HG03103 (cell line): ENCODE measurements at regions not wholly inside any gene's neighbourhood (a gene's known extent, or its start where the extent isn't known, plus 50 kb on each side); places are given as distances from the start of the nearest gene placed in this dataset.
A peak's percentile ranks its signal among the peaks of the same experiment; 100 is the strongest.
"Not testable (repeated sequence)": the region's sequence is repeated elsewhere in the genome, so short reads cannot be mapped to it uniquely, and the experiment has no call there.

Experiments used
- ATAC-seq: cut with Tn5 transposase; IDR thresholded peaks from one replicate; pipeline ENCODE4 v1.9.1; 2021; ENCODE audit warnings: low read depth; ENCODE audit not compliant: unreplicated experiment

- no peak for ATAC-seq
Observed at GRCh38 chr1:189786761-189787160, 690.9 kb downstream of the BRINP3 start.

GRCh38 chr1:189787201-189787600, 690.5 kb downstream of the BRINP3 start:
- ATAC-seq: no peak

DNA sequence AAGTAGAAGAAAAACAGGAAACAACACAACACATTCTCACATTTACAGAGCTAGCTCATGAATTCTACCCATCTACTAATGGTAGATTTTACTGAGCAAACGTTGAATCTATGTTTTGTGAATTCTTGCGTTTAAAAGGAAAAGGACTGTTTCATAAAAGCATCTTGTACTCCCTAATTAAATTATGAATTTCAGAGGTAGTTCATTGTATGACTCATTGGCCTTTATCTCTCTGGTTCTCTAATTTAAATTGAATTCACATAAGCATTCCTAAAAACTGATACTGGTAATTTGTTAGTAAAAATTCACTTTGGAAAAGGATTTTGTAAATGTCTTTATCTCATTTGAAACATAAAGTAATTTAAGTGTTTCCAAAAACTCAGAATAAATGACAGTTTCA, 687.3 kb downstream of the BRINP3 start:
- ATAC-seq: no peak

GRCh38 chr1:189803364-189803763, 674.3 kb downstream of the BRINP3 start:
- no peak for ATAC-seq

DNA sequence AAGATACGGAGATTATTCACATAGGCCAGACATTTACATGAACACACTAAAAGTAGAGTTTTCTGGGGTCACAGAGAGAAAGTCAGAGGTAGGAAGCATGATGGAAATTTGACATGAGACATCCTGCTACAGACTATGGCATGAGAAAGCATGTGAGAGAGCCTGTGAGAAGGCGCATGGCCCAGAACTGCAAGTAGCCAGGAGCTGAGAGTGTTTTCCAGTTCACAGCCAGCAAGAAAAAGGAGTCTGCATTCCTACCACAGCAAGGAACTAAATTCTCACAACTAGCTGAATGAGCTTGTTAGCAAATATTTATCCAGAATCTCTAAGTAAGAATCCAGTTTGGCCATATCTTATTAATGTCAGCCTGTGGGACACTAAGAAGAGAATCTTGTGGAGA, 673.3 kb downstream of the BRINP3 start:
- ATAC-seq: no peak

DNA sequence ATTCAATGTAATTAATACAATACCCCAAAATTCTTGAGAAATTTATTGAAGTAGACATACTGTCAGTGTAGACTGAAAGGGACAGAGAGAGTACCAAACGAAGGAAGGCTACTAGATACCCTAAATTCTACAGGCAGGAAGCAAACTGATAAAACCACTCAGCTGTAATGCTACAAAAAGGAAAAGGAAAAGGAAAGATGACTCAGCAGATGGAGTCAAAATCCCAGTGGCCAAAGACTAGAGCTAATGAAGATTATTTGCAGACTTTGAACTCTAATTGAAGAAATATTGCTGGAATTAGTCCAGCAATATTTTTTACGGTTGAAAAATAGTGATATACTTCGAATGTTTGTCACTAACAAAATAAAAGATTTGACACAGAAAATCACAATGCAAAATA, 671.9 kb downstream of the BRINP3 start:
- ATAC-seq: no peak

- not testable (repeated sequence) for ATAC-seq
Observed at GRCh38 chr1:189810639-189811038, 667.0 kb downstream of the BRINP3 start.

- no peak for ATAC-seq
Observed at GRCh38 chr1:189811960-189812359, 665.7 kb downstream of the BRINP3 start.

DNA sequence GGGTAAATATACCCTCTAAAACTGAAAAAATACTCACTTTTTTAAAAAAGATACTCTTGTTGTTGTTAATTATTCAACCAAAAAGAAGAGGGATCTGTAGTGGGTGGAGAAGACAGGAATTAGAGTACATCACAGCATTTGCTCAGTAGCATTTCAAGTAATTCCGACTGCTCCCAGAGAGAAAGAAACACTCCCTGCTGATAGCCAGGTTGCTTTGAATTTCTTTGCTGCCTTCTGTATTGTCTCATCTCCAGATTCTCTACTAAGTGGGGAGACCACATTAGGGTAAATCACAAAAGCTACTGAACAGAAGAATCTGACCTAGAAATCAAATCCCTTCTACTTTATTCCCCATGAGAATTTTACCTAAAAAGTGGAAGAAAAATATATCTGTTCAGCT, 661.1 kb downstream of the BRINP3 start:
- no peak for ATAC-seq

DNA sequence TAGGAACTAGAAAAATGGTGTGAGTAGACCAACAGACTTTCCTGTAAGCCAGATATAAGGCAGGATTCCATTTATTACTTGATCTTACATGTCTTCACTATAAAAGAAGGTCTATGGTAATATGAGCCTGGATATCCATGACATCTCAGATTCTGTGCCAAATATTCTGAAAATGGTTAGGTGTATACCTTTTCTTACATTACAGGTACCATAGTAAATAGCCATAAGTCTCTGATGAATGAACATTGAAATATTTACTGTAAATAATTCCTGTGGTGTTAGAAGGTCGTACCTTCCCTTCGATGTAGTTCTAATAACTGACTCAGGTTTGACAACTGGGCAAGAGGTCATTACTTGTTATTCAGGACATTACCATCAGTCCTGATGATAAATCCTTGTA, 657.9 kb downstream of the BRINP3 start:
- ATAC-seq: no peak

DNA sequence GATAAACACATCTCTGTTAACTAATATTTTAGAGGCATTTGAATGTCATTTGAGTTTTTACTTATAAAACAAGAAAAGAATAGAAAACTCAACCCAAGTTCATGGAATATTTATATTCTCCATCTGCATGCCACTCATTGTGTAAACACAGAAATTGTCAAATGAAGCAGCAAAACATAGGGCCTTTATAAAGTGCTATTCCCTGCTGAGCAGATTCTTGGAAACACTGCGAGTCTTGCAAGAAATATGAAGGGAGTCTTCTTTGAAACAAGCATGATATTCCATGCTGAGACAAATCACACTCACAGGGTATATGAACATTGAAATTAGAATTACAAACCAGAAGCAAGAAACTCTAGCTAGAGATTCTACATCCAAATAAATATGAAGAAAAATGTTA, 655.8 kb downstream of the BRINP3 start:
- ATAC-seq: no peak

DNA sequence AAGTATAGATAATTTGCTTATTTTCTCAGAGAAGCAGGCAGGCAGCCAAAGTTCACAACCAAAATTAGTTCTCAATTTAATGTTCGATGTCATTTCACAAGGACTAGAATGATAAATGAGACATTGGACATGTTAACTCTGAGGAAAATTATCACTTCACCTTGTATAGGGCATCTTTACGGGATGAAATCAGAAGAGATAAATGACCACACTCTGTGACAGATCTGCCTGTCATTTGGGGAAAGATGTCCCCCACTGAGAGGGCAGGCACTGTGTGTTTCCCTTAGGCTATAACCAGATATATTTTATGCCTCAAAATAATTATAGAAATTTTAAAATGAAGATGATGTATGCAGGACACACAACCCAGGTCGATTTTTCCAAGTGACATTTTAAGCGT, 642.9 kb downstream of the BRINP3 start:
- ATAC-seq: no peak

DNA sequence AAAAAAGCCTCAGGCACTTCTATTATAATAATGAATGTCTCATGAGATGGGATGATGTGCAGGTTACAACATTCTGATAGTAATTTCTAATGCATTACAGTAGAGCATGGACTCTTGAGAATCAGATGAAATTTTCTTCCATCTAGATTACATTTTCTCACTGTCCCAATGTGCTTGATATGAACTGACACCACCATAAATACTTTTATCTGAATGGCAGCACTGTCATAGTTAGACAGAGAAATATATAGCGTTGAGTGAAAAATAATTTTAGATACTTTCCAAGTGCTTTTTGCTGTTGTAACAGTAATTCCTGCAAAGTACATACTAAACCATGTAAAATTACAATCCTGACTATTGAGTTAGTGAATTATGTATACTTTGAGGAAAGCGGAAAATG, 630.1 kb downstream of the BRINP3 start:
- no peak for ATAC-seq

GRCh38 chr1:189851806-189852367, 625.8 kb downstream of the BRINP3 start:
- no peak for ATAC-seq

DNA sequence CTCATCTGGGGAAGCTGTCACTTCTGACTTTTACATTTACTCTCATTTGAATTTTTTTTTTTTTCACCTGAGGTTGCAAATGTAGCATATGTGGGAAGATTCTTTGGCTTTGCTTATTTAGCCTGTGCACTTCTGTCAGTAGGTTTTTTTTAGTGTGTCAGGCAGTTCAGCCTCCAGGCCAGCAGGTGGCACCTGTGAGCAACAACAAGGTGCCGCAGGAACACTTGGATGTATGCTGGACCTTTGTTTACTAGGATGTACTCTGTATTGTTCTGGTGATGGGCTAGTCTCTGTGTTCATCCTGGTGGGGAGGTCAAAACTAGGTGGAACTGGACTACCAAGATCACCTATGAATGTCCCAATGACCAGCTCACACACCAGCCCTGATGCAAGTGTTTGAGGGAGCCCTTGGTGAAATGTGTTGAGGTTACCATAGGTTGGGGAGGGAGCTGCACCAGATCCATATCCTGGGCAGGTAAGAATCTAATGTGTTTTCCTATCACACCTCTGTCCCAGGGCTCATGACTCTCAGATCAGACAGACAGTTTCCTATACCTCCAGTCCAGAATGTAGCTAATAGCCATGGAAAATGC, 618.2 kb downstream of the BRINP3 start:
- ATAC-seq: peak; percentile 64

- no peak for ATAC-seq
Observed at GRCh38 chr1:189866606-189867005, 611.1 kb downstream of the BRINP3 start.

- ATAC-seq: no peak
Observed at GRCh38 chr1:189868021-189868420, 609.6 kb downstream of the BRINP3 start.

- ATAC-seq: no peak
Observed at GRCh38 chr1:189874715-189875435, 602.8 kb downstream of the BRINP3 start.

DNA sequence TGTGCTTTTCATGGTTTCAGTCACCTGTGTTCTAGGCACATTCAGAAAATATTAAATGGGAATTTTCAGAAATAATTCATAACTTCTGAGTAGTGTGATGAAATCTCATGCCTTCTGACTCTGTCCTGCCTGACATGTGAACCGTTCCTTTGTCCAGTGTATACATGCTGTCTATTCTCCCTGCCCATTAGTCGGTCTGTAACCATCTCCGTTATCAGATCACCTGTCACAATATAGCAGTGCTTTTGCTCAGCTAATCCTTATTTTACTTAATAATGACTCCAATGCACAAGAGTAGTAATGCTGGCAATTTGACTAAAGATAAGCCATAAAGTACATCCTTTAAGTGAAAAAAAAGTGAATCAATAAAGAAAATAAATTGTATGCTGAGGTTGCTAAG, 597.5 kb downstream of the BRINP3 start:
- ATAC-seq: no peak

- ATAC-seq: no peak
Observed at GRCh38 chr1:189899686-189900425, 577.8 kb downstream of the BRINP3 start.

GRCh38 chr1:189904509-189904908, 573.2 kb downstream of the BRINP3 start:
- ATAC-seq: no peak
